NT2/D1 (cell line): ENCODE measurements at regions not wholly inside any gene's neighbourhood (a gene's known extent, or its start where the extent isn't known, plus 50 kb on each side); places are given as distances from the start of the nearest gene placed in this dataset.

Experiments
- SUZ12 ChIP-seq: IDR thresholded peaks from 2 replicates; pipeline ENCODE4 v1.6.1; 2011; ENCODE audit not compliant: insufficient read length, insufficient read depth; ENCODE audit errors: extremely low read depth
- YY1 ChIP-seq: IDR thresholded peaks from 2 replicates; pipeline ENCODE4 v1.6.1; 2011; ENCODE audit not compliant: insufficient read length, insufficient read depth
- ZNF274 ChIP-seq: IDR thresholded peaks from 2 replicates; pipeline ENCODE4 v1.6.1; 2011; ENCODE audit warnings: mild to moderate bottlenecking, low read depth, low read length

DNA sequence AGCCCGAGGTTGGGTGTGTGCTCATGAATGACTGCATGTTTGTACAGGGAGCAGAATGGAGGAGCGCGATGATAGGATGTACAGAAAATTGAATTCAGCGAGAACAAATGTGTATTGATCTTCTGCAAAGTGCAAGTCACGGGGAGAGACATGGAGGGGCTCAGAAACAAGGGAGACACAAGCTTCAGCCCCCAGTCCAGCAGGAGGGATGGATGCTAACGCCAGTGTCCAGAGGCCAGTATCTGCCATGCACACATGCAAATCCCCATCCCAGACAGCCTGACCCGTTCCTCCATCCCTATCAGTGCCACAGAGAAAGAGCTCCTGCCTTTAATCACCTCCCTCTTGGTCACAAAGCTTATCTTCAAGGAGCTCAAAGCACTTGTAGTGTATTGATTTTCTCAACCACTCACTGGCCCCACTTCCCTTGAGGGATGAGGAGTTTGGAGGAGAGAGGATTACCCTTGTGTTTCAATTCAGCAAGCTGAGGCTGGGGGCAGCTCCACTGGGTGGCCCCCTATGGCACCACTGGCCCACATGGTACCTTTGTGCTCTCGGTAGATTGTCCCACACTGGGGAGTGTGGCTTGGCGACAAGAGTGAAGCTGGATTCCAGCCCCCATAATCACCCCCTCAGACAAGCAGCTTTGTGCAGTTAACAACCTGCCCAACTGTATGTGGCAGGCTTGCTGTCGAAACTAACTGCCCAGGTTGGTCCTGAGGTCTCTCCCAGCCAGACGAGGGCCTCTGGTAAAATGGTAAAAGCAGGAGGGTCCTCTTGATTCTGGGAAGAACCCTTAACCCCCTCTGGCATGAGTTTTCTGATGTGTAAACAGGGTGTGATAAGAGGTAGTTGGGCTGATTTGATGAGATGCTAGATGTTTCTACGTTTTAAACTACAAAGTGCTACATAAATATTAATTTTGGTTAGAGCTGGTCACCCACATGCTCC, 151.6 kb upstream of the UNC5B start:
- TF ChIP-seq ZNF274 = no peak
- TF ChIP-seq SUZ12 = no peak
- no peak for TF ChIP-seq YY1
